ENCODE measurements at regions not wholly inside any gene's neighbourhood (a gene's known extent, or its start where the extent isn't known, plus 50 kb on each side); places are given as distances from the start of the nearest gene placed in this dataset.
"Not testable (repeated sequence)": the region's sequence is repeated elsewhere in the genome, so short reads cannot be mapped to it uniquely, and the experiment has no call there.

DNA sequence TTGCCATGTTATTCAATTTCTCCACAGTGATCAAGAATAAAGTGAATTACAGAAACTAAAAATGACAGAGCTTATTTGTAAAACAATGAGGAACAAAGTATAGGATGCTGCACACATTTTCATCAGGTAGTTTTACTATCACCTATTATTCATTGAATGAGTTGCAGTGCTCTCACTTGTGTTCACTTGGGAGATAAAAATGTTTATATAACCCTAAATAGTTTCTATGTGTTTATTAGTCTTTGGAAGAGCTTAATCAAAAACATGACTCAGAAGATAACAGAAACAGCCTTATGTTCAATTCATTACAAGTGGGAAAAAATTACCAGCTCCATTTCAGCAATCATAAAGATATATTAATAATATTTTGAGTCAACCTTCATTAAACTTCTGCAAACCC lies 796.2 kb downstream of the SLITRK1 start:
- DNase-seq = no peak

DNA sequence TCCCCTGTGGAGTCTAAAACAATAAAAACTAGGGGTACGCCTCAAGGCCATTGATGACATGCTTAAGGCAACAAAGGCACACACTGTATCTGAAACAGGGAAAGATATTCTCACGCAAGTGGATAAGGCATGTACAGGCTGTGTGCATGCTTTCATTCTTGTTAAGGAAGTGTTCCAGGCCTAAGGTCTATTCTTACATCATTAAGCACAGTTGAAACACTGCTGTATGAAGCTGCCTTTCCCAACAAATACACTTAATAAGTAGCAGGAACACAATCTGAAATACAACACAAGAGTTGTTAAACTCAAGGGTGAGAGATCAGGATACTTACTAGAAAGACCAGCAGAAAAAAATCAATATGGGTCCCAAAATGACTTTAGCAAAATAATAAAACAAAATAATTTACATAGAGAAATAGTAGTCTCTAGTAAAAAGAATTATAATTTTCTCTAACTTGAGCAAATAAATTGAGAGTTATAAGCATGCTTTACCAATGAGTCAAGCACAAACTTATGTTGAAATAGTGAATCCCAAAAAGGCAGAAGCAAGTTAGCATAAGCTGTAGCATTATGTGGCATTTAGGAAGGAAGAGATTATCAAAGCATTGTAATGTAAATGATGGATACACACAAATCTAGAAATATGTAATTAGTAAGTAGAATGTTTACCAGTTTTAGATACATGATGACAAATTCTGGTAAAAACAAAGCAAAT lies 796.9 kb downstream of the SLITRK1 start:
- no peak for DNase-seq

DNA sequence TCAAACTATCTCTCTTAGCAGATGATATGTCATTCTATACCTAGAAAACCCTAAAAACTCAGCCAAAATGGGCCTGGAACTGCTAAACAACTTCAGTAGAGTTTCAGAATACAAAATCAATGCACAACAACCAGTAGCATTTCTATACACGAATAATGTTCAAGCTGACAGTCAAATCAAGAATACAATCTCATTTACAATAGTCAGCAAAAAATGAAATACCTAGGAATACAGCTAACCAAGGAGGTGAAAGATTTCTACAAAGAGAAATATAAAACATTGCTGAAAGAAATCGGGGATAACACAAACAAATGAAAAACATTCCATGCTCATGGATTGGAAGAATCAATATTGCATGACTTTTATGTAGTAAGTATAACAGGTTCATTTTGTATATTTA lies 804.8 kb downstream of the SLITRK1 start:
- DNase-seq = no peak

DNA sequence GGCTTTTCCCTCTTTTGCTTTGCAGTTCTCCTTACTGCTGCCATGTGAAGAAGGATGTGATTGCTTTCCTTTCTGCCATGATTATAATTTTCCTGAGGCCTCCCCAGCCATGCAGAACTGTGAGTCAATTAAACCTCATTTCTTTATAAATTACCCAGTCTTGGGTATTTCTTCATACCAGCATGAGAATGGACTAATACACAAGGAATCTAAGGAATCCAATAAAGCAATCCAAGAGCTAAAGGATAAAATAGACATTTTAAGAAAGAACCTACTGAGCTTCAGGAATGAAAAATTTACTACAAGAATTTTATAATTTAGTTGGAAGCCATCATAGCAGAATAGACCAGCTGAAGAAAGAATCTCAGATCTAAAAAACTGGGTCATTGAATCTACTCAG lies 808.3 kb downstream of the SLITRK1 start:
- DNase-seq = not testable (repeated sequence)

DNA sequence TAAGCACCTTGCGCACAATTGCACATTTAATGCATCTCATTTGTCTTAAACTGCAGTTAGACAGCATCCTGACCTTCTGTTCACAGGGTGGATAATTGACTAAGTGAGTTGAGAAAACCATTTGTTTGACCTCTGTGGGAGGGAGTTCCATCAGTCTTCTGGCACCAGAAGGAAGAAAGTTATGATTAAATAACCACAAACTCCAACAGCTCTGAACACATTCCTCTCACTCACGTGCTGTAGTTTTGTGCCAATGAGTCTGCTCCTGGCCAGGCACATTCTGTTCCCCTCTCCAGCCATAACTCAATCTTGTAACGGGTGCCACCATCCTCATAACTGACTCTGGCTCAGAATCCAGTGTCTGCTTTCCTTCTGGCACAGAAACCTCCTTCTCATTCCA lies 817.2 kb downstream of the SLITRK1 start:
- peak; percentile 62 for DNase-seq

DNA sequence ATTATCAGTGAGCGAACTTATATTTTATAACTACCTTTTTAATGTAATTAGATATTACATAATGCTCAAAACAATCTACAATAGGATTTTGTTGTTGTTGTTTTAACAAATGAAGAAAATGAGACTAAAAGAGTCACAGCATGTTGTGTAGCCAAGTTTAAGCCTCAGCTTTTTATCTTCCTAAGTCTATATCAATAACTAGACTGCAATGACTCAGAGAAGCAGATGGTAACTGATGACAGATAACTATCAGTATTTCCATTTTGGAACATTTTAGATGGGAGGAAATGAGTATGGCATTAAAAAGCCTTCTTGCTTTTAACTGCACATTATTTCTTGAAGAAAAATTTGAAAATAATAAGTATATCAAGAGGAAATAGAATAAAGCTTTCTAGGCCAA lies 825.2 kb downstream of the SLITRK1 start:
- no peak for DNase-seq

DNA sequence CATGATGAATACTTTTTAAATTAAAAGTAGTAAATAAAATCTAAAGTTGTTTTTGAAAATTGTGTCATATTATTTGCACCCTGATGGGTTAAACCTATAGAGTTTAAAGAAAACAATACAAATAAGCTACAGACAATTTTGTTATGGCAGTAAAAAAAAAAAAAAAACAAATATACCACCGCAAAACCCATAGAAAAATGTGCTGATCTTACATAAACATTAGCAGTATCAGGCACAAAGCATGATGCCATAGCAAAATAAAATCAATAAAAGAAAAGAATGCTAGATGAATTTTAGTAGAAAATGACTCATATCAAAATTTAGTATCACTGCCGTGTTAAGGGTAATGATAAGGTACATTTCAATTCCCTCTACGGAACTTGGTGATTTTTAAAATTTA lies 826.0 kb downstream of the SLITRK1 start:
- DNase-seq = no peak

DNA sequence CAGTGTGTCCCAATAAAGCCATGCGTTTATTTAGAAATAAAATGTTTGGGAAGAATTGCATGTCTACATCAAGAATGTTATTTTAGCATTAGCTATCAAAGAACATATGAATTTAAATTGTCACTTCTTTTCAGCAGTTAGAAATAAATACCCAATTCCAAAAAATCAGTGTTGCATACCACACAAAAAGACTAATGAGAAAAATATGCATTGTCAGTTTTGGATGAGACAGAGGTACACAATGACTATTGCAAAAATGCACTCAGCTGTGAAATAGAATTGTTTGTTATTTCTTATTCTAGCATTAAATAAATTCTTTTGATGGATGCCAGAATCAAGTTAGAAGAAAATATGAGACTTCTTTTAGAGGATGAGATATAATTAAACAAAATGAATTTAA lies 833.9 kb downstream of the SLITRK1 start:
- DNase-seq = no peak

DNA sequence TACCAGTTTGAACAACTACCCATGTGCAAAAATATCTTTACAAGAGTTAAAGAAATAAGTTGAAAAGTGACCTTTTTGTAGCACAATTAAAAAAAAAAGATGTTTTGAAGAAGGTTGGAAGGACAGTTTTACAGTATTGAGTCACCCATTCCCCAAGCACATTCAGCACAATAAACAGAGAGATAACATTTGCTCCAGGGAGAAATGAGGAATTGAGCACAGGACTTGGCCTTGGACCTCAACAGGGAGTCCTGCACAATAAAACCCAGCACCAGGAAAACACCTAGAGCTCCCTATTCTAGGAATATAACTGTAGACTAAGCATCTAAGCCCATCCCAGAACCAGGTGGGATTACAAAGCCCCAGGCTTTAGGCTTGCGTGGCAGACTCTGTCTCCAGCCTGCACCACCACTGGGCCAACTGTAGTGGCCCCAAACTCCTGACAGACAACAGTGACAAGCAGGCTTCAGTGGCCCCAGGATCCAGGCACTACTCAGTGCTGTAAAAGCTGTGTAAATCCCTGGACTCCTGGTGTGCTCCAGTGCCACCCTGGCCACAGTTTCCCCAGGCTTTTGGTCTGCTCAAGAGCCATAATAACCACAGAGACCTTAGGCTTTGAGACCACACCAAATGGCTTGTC lies 857.2 kb downstream of the SLITRK1 start:
- DNase-seq = no peak

DNA sequence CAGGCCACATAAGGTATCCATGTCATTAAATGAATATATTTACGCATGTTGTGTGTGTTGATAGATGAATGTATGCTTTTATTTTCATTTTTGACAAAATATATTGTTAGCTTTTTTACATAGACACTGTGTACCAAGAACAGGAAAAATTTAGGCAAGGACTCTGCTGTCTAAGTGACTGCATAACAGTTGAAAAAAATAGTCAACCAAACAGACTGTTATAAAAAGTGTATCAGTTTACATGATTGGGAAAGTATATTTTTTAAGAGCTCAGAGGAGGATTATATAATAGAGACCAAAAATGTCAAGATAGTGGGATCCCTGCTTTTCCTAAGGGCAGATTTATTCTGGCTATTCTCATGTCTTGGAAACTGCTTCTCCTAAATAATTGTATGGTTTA lies 858.0 kb downstream of the SLITRK1 start:
- no peak for DNase-seq

DNA sequence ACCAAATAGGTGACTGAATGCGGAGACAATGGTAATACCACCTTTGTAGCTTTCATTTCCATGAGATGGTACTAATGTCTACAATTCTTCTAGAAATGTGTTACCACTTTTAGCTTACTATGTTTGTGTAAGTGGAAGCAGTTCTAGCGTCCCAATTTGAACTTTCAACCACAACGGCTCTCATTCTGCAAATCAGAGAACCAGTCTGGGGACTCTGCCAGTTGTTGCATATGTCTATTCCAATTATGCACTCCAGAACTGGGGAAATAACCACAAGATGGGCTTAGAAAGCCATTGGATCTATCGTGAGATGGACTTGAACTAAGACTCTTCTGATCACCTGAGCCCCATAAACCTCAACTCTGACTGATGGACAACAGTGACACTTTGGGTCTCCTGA lies 862.3 kb downstream of the SLITRK1 start:
- no peak for DNase-seq

DNA sequence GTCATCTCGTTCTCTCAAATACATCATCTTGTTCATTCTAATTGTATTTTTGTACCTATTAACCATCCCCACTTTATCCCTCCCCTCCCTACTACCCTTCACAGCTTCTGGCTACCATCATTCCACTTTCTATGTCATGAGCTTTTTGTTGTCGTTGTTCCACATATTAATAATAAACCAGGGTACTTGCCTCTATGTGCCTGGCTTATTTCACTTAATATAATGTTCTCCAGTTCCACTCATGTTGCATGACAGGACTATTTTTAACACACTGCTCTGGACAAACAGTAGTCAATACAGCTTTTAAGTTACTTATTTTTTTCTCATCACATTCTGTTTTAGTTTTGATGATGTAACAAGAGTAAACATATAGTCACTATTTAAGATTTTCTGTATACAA lies 872.3 kb downstream of the SLITRK1 start:
- no peak for DNase-seq

DNA sequence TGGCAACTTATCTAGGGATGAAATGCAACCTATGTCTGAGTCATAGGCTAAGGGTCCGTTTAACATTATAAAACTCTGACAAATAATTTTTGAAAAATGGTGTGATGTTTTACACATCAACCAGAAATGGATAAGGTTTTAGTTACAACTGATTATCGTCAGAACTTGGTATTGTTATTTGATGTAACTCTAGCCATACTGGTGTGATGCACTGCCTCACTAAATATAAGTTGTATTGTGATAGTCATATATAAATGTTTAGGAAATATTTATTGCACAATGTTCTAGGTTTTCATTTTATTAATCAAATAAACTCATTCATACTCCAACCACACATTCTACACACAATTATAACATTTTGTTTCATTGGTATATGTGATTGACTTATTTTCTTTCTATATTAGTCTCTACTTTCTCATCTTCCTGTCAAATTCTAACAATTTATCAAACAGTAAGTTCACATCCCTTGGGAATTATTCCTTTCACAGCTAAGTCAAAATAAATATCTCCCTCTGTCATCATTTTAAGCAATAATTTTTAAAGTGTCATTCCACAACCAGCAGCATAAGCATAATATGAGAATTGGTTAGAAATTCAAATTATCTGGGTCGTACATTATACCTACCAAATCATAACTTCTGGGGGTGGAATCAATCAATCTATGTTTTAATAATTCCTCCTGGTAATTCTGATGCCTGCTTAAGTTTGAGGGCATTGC lies 873.9 kb downstream of the SLITRK1 start:
- DNase-seq = no peak

DNA sequence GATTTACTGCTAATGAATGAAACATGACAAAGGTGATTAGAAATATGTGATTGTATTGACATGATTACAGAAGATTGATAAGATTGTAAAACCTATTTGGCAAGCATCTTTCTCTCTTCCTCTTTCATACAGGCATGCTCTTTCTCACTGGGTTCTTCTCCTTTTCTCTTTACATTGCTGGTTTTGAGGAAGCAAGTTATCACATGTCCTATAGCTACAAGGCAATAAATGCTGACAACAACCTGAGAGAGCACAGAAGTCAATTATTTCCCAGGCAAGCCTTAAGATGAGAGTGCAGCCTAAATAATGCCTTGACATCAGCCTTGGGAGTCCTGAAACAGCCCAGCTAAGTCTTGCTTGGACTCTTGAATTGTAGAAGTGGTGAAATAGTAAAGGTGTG lies 875.0 kb downstream of the SLITRK1 start:
- DNase-seq = no peak

DNA sequence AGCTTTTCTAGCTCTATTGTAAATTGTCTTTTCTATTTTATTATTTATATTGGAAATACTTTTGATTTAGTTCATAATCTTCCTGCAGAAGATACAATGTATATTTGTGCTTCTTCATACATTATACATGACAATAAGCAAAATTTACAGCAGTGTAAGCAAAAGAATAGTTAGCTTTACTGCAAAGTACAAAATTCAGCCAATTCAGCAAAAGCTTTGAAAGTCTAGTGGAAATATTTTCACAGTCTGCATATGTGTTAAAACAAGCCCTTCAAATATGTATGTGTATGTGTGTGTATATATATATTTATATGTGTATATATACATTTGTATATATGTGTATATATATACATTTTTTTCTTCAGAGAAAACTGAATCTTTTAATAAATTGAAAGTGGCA lies 879.1 kb downstream of the SLITRK1 start:
- DNase-seq = no peak

DNA sequence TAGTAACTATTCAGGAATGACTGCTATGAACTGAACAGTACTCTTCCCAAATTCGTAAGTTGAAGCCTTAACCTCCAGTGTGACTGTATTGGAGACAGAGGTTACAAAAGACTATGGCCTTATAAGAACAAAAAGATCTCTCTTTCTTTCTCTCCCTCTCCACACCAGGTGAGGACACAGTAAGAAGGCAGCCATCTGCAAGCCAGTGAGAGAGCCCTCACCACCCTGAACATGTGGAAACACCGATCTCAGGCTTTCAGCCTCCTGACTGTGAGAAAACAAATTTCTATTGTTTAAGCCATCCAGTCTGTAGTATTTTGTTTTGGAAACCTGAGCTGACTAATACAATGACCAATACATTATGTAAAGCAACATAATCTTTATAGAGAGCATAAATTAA lies 888.9 kb downstream of the SLITRK1 start:
- DNase-seq = no peak

DNA sequence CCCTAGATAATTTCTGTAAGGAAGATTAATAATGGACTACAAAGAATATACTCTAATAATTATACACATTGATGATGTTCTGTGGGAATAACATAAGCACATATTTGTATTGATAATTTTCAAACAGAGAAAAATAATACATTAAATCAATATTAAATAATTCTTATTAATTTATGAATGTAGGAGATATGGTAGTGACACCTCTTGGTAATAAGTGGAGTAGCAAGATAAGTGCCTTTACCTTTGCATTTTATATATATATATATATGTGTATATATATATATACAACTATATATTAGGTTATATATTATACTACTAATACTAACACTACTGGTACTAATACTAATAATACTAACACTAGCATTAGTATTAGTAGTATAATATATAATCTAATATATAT lies 905.8 kb downstream of the SLITRK1 start:
- no peak for DNase-seq

DNA sequence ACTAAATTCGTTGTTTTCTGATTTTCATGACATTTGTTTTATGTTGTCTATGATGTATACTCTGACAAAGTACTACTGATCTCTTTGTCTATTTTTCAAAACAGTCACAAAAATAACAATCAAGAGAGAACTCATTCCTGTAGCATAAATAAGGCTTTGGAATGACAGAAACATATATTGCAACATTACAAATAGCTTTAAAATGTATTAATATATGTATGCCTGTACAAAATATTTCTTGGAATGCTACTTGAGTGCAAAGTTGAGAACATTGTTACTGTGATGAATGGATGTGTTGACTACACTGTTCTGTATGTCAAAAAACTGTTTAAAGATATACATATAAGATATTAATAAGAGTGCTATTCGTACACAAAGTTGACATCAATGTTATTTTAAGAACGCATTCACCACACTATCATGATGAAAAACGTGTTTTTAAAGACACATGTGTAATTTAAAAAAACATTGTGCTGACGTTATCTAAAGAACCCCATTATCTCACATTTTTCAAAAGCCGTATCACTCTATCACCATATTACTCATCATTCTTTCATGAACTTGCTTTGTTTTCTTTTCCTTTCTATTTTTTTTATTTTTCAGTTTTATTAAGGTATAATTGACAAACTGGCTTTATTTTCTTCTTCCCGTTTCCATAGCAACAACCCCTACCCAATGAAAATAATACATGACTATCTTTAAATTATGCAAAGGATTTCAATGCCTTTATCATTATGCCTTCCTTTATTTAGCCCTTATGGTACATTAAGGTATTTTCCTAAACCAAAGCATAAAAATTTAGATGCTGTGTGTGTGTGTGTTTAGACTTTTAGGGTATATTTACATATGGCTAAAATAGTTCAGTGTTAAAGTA lies 918.8 kb downstream of the SLITRK1 start:
- DNase-seq = no peak

DNA sequence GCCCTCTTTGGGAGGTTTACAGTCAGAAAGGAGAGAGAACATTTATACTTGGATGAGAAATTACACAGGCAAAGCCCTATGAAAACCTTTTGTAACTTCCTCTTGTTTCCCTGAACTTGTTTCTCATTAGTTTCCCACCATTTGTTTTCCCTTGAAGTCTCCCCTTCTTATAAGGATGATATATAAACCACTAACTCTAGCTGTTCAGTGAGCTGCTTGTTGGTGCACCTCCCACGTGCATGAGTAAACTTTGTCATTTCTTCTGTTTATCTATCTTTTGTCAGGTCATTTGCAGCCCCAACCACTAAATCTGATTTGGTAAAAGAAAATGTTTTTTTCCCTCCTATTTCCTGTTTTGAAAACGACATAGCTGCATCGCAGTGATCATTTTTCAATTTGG lies 919.9 kb downstream of the SLITRK1 start:
- DNase-seq = no peak

DNA sequence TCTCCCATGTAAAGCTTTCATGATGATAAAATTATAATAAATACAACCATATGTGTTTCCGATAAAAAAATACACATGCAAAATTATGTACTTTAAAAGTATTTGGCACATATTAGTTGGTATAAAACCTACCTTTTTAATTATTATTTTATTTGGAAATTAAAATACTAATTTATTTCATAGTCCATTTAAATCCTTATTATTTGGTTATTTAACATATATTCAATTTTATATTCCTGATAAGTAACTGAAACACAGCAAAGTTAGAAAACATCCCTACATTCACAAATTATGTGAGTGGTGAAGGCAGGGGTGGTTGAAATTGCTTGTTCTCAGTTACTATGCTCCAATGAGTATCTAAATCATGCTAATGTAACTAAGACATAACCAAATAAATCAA lies 920.5 kb downstream of the SLITRK1 start:
- no peak for DNase-seq

DNA sequence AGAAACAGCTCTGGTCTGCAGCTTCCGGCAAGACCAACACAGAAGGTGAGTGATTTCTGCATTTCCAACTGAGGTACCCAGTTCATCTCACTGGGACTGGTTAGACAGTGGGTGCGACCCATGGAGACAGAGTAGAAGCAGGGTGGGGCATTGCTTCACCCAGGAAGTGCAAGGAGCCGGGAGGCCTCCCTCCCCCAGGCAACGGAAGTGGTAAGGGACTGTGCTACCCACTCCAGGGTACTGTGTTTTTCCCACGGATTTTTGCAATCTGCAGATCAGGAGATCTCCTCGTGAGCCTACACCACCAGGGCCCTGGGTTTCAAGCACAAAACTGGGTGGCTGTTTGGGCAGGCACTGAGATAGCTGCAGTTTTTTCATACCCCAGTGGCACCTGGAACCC lies 929.9 kb downstream of the SLITRK1 start:
- DNase-seq = not testable (repeated sequence)

DNA sequence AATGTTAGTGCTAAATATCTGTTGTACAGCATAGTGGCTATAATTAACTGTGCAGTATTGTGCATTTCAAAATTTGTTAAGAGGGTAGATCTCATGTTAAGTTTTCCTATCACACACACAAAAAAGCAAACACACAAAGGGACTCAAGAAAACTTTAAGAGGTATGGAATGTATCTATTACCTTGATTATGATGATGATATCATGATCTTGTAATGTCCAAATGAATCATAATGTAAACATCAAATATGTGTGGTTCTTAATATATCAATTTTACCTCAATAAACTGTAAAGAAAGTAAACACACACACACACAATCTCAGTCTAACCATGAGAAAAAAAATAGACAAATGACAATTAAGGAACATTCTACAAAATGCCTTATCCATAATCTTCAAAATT lies 934.6 kb downstream of the SLITRK1 start:
- no peak for DNase-seq

DNA sequence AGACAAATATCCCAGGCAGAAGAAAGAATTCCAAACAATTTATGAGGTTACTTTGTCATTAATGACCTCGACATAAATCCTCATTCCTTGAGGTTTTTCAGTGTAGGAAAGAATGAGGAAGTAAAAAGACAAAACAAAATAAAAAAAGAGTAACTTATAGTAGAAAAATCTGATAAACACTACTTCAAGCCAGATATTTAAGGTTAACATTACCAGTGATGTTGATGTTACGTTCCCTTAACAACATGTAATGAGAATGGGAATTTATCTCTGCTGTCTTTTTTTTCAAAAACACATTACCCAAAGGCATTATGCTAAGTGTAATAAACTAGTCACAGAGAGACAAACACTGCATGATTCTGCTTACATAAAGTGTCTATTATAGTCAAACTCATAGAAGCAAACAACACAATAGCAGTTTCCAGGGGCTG lies 935.1 kb downstream of the SLITRK1 start:
- DNase-seq = no peak
